Epithelial cell of proximal tubule (primary cell): ENCODE measurements at regions not wholly inside any gene's neighbourhood (a gene's known extent, or its start where the extent isn't known, plus 50 kb on each side); places are given as distances from the start of the nearest gene placed in this dataset.

Source experiments
- DNase-seq: peaks from one replicate; pipeline ENCODE4 v3.0.0-alpha.2; 2011; ENCODE audit warnings: low read depth
- H3K4me3 ChIP-seq: 2 replicates; pipeline ENCODE4 v1.5.1; 2011; ENCODE audit warnings: low read depth, mild to moderate bottlenecking, low read length
- CTCF ChIP-seq: conservative IDR thresholded peaks from 2 replicates; pipeline ENCODE4 v1.5.1; 2012; ENCODE audit warnings: low read depth, mild to moderate bottlenecking, low read length

- H3K4me3 ChIP-seq, result no peak overlapping the region
- DNase-seq, result no peak
- no peak for TF ChIP-seq CTCF
These were observed 110.8 kb upstream of the SLC30A5 start for GRCh38 chr5:68983043-68983442.

GRCh38 chr5:68983959-68984358 lies 109.9 kb upstream of the SLC30A5 start:
- DNase-seq, result no peak
- no peak for TF ChIP-seq CTCF
- H3K4me3 ChIP-seq, result no peak overlapping the region

- TF ChIP-seq CTCF, result no peak
- no peak overlapping the region for H3K4me3 ChIP-seq
- DNase-seq, result no peak
These were observed 102.3 kb upstream of the SLC30A5 start for GRCh38 chr5:68991279-68992084.

GRCh38 chr5:68994645-68995044 lies 99.2 kb upstream of the SLC30A5 start:
- no peak overlapping the region for H3K4me3 ChIP-seq
- TF ChIP-seq CTCF, result no peak
- DNase-seq, result no peak

- no peak overlapping the region for H3K4me3 ChIP-seq
- DNase-seq, result no peak
- no peak for TF ChIP-seq CTCF
These were observed 97.8 kb upstream of the SLC30A5 start for GRCh38 chr5:68995845-68996545.

- no peak for TF ChIP-seq CTCF
- no peak for DNase-seq
- no peak overlapping the region for H3K4me3 ChIP-seq
These were observed 94.6 kb upstream of the SLC30A5 start for GRCh38 chr5:68999181-68999580.
